Heart right ventricle (tissue), 16 donors: ENCODE measurements at regions not wholly inside any gene's neighbourhood (a gene's known extent, or its start where the extent isn't known, plus 50 kb on each side); places are given as distances from the start of the nearest gene placed in this dataset.

Source experiments
- ATAC-seq, 8 donors: fragments of 200-7000 bp; cut with Tn5 transposase; one replicate each; pipeline ENCODE4 v1.9.1; 2020; ENCODE audit warnings: mild to moderate bottlenecking in 8 of 8, moderate library complexity in 8 of 8, moderate number of reproducible peaks in 1 of 8
- DNase-seq, 2 donors: peaks; one replicate each; pipeline ENCODE4 v3.0.0-alpha.2; 2020
- H3K27ac ChIP-seq, 10 donors: fragments of 200-600 bp; sonication (generic) in 2 of 10; one replicate each; pipeline versions ENCODE4 v1.5.0 to v1.8.0; 2020 to 2022; ENCODE audit warnings: mild to moderate bottlenecking in 3 of 10
- H3K27me3 ChIP-seq, 7 donors: fragments of 200-600 bp; one replicate each; pipeline ENCODE4 v1.8.0; 2021 to 2022; ENCODE audit warnings: mild to moderate bottlenecking in 2 of 7
- H3K36me3 ChIP-seq, 9 donors: fragments of 200-600 bp; sonication (generic) in 1 of 9; one replicate each; pipeline versions ENCODE4 v1.5.0 to v1.8.0; 2020 to 2022; ENCODE audit warnings: mild to moderate bottlenecking in 2 of 9
- H3K4me1 ChIP-seq, 9 donors: fragments of 200-600 bp; sonication (generic) in 1 of 9; one replicate each; pipeline versions ENCODE4 v1.5.0 to v1.8.0; 2020 to 2022; ENCODE audit warnings: mild to moderate bottlenecking in 4 of 9
- H3K4me3 ChIP-seq, 10 donors: fragments of 200-600 bp; sonication (generic) in 2 of 10; one replicate each; pipeline versions ENCODE4 v1.5.0 to v1.8.0; 2020 to 2022; ENCODE audit warnings: mild to moderate bottlenecking in 7 of 10, moderate library complexity in 2 of 10
- H3K9me3 ChIP-seq, 11 donors: fragments of 200-600 bp in 10 of 11; sonication (generic) in 2 of 11; one replicate each; pipeline versions ENCODE4 v1.5.0 to v1.8.0; 2013 to 2022; ENCODE audit warnings: mild to moderate bottlenecking in 2 of 11, control low read depth in 1 of 11, moderate library complexity in 1 of 11
- CTCF ChIP-seq, 9 donors: fragments of 200-600 bp; sonication (generic) in 2 of 9; IDR thresholded peaks; one replicate each; pipeline versions ENCODE4 v1.5.0 to v1.8.0; 2021 to 2022; ENCODE audit warnings: antibody characterized with exemption in 9 of 9, mild to moderate bottlenecking in 5 of 9, moderate library complexity in 1 of 9
- WGBS, 2 donors: extraction: QIAGEN DNeasy Blood & Tissue Kit; methylation state at CpG; one replicate each; pipeline ENCODE4 v1.1.7; 2013; ENCODE audit warnings: inconsistent platforms in 1 of 2; 5-methylcytosine and 5-hydroxymethylcytosine counted together
- intact Hi-C, 10 donors: fragments of 100-400 bp; cut with DNase I; formaldehyde crosslinking; loops; one replicate each; pipeline versions ENCODE4 v1.11.1 to v1.14.2; 2022
- donor health status: Arrhythmogenic right ventricular cardiomyopathy.
- donor health status: ischemic (EF 13 %, LVEDD 7.1; RV severe dilation, severe dysfunction).
- donor health status: healthy with polysubstance abuse.
- donor health status: DM: no; HTN: yes; CAD: no.
- donor health status: DM: no; HTN: no; CAD: no.
- donor health status: ischemic (EF 25% LVEDD 6.9; RV normal size, moderate dysfunction).
- donor health status: ischemic (EF 25% LVEDD 5.7; RV mildly dilated, moderate dysfunction).
- donor health status: healthy.
- donor health status: DM: yes; HTN: yes; CAD: no.
- donor health status: Ischemic cardiomyopathy.
- donor health status: ischemic (EF 35%, LVEDD 5.7; RV mildly dilated, moderate dysfunction).
- donor health status: nonischemic (EF 11% LVEDD 7.7; RV severe dilation, severe dysfunction).
- donor health status: DM: yes; HTN: yes; CAD: no.
- donor health status: PGD.
- donor health status: ischemic (EF 29% LVEDD 5.4; RV normal size, mild dysfunction).
- donor health status: nonischemic (EF 23%, LVEDD 6.1; RV moderate dilation, normal function).

- intact Hi-C loops, result no loop called here
- Histone ChIP-seq H3K4me1 (peaks cover 0 to 5% (median 0%) of the 10 kb centered on the region in 9 donors), H3K27ac (no peak overlapping the region), H3K27me3 (peaks cover 0 to 10% (median 0%) of the 10 kb centered on the region in 7 donors), H3K4me3 (no peak overlapping the region), H3K9me3 (no peaks in the 10 kb centered on the region), H3K36me3 (no peaks in the 10 kb centered on the region)
- 77 to 83% methylated on average over 4 of the region's 4 CpGs for WGBS, 2 donors
- TF ChIP-seq CTCF (IDR thresholded peaks at IDR 0.05), result no peak
- no peak for ATAC-seq
- no peak for DNase-seq
These were observed 389.6 kb upstream of the PRKCQ start for GRCh38 chr10:6969659-6970058.

DNA sequence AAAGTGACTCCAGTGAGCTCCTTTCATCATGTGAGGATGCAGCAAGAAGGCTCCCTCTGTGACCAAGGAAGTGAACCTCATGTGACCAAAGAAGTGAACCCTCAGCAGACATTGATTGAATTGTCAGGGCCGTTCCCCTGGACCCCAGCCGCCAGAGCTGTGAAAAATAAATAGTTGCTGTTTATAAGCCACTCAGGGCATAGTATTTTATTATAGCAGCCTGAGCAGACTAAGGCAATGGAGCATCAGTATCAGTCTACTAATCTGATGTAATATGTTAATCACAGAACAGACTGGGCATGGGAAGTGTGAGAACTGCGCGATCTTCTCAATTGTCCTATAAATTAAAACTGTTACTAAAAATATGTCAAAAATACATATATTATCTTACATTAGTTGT is 384.5 kb upstream of the PRKCQ start:
- Histone ChIP-seq H3K9me3 (no peaks in the 10 kb centered on the region), H3K4me3 (no peak overlapping the region), H3K27me3 (peaks cover 0 to 13% (median 3%) of the 10 kb centered on the region in 7 donors), H3K27ac (no peak overlapping the region), H3K36me3 (no peaks in the 10 kb centered on the region), H3K4me1 (no peaks in the 10 kb centered on the region)
- DNase-seq, result no peak
- intact Hi-C loops, result no loop called here
- ATAC-seq, result no peak
- WGBS, 2 donors, result 87 to 90% methylated on average over 4 of the region's 4 CpGs
- no peak for TF ChIP-seq CTCF (IDR thresholded peaks at IDR 0.05)

DNA sequence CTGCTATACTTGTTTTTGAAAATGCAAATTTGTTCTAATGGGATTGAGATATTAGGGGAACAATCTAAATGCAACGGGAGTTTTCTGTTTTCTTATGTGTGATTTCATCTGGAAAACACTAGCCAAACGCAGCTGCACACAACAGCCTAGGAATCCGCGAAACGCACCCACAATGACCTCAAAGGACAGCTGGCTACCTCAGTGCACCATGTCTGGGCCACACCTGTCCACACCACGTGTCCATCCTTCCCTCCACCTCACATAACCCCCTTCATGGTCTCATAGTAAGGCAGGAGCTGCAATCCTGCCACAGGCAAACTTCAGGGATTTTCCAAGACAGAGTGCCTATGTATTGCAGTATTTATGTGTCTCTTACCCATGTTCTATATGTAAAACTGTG is 382.5 kb upstream of the PRKCQ start:
- intact Hi-C loops, result no loop called here
- ATAC-seq, result no peak
- WGBS, 2 donors, result 76 to 82% methylated on average over 6 of the region's 6 CpGs
- no peak for DNase-seq
- H3K4me1 ChIP-seq, result peaks cover 0 to 8% (median 0%) of the 10 kb centered on the region in 9 donors
- no peaks in the 10 kb centered on the region for H3K9me3 ChIP-seq
- TF ChIP-seq CTCF (IDR thresholded peaks at IDR 0.05), result no peak
- H3K36me3 ChIP-seq, result no peaks in the 10 kb centered on the region
- no peak overlapping the region for H3K27ac ChIP-seq
- H3K27me3 ChIP-seq, result peaks cover 0 to 13% (median 3%) of the 10 kb centered on the region in 7 donors
- H3K4me3 ChIP-seq, result no peak overlapping the region

DNA sequence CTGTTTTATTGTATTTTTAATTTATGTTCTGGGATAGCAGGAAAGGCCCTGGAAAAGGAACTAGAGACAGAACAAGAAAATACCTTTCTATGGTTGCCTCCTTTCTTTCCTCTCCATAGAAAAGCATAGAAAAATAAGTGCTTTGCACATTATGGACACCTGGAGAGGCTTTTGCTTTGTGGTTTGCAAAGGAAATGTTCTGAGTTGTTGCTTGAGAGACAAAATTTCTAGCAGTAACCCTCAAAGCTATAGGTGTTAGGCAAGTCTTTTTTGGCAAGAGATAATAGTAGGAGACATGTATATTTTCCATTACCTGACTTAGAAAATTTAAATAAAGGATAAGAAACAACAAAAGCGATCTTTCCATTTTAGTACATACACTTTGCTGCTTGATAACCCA is 378.6 kb upstream of the PRKCQ start:
- TF ChIP-seq CTCF (IDR thresholded peaks at IDR 0.05), result no peak
- H3K36me3 ChIP-seq, result no peaks in the 10 kb centered on the region
- H3K4me3 ChIP-seq, result no peak overlapping the region
- ATAC-seq (no peak), DNase-seq (no peak)
- H3K4me1 ChIP-seq, result peaks cover 0 to 8% (median 0%) of the 10 kb centered on the region in 9 donors
- H3K27me3 ChIP-seq, result peaks cover 0 to 13% (median 0%) of the 10 kb centered on the region in 7 donors
- no peak overlapping the region for H3K27ac ChIP-seq
- no peaks in the 10 kb centered on the region for H3K9me3 ChIP-seq
- 94% methylated on average over 1 of the region's 1 CpG for WGBS, 2 donors
- intact Hi-C loops, result no loop called here
